Adrenal gland (tissue), 9 donors: ENCODE measurements at regions not wholly inside any gene's neighbourhood (a gene's known extent, or its start where the extent isn't known, plus 50 kb on each side); places are given as distances from the start of the nearest gene placed in this dataset.
A peak's percentile ranks its signal among the peaks of the same experiment; 100 is the strongest.

Experiments used
- DNase-seq, 7 donors: peaks; one replicate each; pipeline ENCODE4 v3.0.0-alpha.2; 2019 to 2020
- H3K27ac ChIP-seq, 5 donors: fragments of 200-600 bp; sonication (generic) in 4 of 5; 1 replicate in 3 of 5; 2 replicates in 2 of 5; pipeline versions ENCODE4 v1.5.1 to v1.8.0; 2016 to 2020; ENCODE audit warnings: mild to moderate bottlenecking in 1 of 5
- H3K27me3 ChIP-seq: fragments of 200-600 bp; 2 replicates; pipeline ENCODE4 v1.8.0; 2021
- H3K36me3 ChIP-seq, 2 donors: fragments of 200-600 bp; replicated peaks in 1 of 2; 1 replicate in 1 of 2; 2 replicates in 1 of 2; pipeline versions ENCODE4 v1.5.1 to v1.8.0; 2018 to 2022
- H3K4me1 ChIP-seq, 2 donors: fragments of 200-600 bp; replicated peaks in 1 of 2; 1 replicate in 1 of 2; 2 replicates in 1 of 2; pipeline versions ENCODE4 v1.5.1 to v1.8.0; 2018 to 2021
- H3K4me3 ChIP-seq, 4 donors: fragments of 200-600 bp; sonication (generic) in 3 of 4; one replicate each; pipeline ENCODE4 v1.5.1; 2016 to 2018
- H3K9me3 ChIP-seq, 3 donors: fragments of 200-600 bp; sonication (generic) in 1 of 3; replicated peaks in 1 of 3; 1 replicate in 2 of 3; 2 replicates in 1 of 3; pipeline versions ENCODE4 v1.5.1 to v1.8.0; 2016 to 2021
- POLR2A ChIP-seq, 2 donors: fragments of 450-650 bp; IDR thresholded peaks; one replicate each; pipeline ENCODE4 v1.6.1; 2017; ENCODE audit warnings: antibody characterized with exemption in 2 of 2, mild to moderate bottlenecking in 2 of 2, moderate library complexity in 1 of 2
- WGBS, 4 donors: extraction: QIAGEN DNeasy Blood & Tissue Kit in 2 of 4; methylation state at CpG; one replicate each; pipeline versions ENCODE4 v1.1.5 to v1.1.7; 2013 to 2017; 5-methylcytosine and 5-hydroxymethylcytosine counted together
- intact Hi-C, 2 donors: fragments of 100-400 bp; cut with DNase I; formaldehyde crosslinking; loops; one replicate each; pipeline versions ENCODE4 v1.14.1 to v1.15.0; 2022 to 2023
- TF ChIP-seq, protein P1 (sequence below), 6 experiments: fragments of 450-650 bp in 4 of 6; fragments of 200-600 bp in 2 of 6; sonication (generic) in 1 of 6; IDR thresholded peaks; 1 replicate in 5 of 6; 2 replicates in 1 of 6; pipeline versions ENCODE4 v1.5.1 to v1.8.0; 2016 to 2021; ENCODE audit warnings: antibody characterized with exemption in 6 of 6, mild to moderate bottlenecking in 2 of 6, moderate library complexity in 1 of 6
- donor health status: healthy with polysubstance abuse.
- donor health status: Bipolar disorder and iron deficiency.
- donor health status: DM: yes; HTN: yes; CAD: no.
- donor health status: DM: no; HTN: no; CAD: no.
- donor health status: DM: no; HTN: no; CAD: no.

DNA sequence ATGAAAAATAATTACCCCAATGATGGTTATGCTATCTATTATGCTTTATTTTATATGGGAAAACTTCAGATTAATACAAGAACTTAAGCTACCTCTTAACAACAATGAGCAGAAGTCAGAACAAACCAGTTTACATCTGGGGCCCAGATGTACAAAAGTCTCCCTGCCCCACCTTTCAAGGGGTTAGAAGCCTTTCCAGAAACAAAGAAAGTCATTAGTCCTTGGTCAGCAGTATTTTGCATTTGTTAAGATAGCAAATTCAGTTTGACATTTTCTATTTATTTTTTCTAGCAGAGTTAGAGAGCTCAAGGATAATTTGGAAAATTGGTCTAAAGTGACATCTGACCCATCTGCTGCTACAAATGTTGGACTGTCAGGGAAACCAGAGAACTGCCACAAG lies 478.7 kb upstream of the UBE2E2 start:
- H3K4me1 ChIP-seq: no peaks in the 10 kb centered on the region
- no peaks in the 10 kb centered on the region for H3K27me3 ChIP-seq
- no peaks in the 10 kb centered on the region for H3K36me3 ChIP-seq
- no peak overlapping the region for H3K27ac ChIP-seq
- DNase-seq: no peak
- intact Hi-C loops: no loop called here
- no peaks in the 10 kb centered on the region for H3K9me3 ChIP-seq
- no peak overlapping the region for H3K4me3 ChIP-seq
- TF ChIP-seq POLR2A (IDR thresholded peaks at IDR 0.05): no peak

DNA sequence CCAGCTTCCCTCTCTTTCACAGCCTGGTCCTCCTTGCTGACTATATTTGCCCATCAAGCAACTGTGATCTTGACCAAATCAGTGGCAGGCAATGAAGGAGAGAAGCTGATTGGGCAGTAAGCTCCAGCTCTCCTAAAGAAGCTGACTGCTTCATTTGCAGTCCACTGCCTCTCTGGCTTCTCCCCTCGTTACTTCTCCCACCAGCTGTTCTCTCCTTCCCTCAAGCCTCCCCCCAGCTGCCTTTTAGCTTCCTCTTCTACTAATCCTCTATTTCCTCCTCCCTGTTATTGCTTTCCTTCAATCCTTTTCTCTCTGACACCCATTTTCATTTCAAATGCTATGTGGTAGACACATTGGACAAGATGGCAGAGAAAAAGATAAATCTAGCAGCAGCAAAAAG lies 474.7 kb upstream of the UBE2E2 start:
- TF ChIP-seq POLR2A (IDR thresholded peaks at IDR 0.05): no peak
- TF ChIP-seq, protein P1, sequence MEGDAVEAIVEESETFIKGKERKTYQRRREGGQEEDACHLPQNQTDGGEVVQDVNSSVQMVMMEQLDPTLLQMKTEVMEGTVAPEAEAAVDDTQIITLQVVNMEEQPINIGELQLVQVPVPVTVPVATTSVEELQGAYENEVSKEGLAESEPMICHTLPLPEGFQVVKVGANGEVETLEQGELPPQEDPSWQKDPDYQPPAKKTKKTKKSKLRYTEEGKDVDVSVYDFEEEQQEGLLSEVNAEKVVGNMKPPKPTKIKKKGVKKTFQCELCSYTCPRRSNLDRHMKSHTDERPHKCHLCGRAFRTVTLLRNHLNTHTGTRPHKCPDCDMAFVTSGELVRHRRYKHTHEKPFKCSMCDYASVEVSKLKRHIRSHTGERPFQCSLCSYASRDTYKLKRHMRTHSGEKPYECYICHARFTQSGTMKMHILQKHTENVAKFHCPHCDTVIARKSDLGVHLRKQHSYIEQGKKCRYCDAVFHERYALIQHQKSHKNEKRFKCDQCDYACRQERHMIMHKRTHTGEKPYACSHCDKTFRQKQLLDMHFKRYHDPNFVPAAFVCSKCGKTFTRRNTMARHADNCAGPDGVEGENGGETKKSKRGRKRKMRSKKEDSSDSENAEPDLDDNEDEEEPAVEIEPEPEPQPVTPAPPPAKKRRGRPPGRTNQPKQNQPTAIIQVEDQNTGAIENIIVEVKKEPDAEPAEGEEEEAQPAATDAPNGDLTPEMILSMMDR (IDR thresholded peaks at IDR 0.05): no peak
- Histone ChIP-seq H3K4me1 (no peaks in the 10 kb centered on the region), H3K4me3 (no peak overlapping the region), H3K36me3 (no peaks in the 10 kb centered on the region), H3K27me3 (no peaks in the 10 kb centered on the region), H3K27ac (no peak overlapping the region), H3K9me3 (no peaks in the 10 kb centered on the region)
- 20 to 38% (median 32%) methylated on average over 1 of the region's 1 CpG for WGBS, 4 donors
- no peak for DNase-seq
- intact Hi-C loops: no loop called here

DNA sequence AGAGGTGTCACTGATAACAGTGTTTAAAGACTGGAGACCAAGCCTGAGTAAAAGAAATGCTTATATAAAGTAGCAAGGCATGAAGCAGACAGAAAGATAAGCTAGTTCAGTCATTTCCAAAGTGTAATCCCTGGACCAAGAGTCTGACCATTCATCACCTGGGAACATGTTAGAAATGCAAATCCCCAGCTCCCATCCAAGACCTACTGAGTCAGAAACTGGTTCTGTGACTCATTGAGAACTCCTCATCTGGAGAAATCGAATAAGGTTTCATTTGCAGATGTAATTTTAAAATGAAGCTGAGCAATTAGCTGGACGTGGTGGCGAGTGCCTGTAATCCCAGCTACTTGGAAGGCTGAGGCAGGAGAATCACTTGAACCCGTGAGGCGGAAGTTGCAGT lies 473.9 kb upstream of the UBE2E2 start:
- no peaks in the 10 kb centered on the region for H3K4me1 ChIP-seq
- no peak overlapping the region for H3K27ac ChIP-seq
- H3K36me3 ChIP-seq: no peaks in the 10 kb centered on the region
- no peaks in the 10 kb centered on the region for H3K27me3 ChIP-seq
- intact Hi-C loops: no loop called here
- no peak overlapping the region for H3K4me3 ChIP-seq
- no peaks in the 10 kb centered on the region for H3K9me3 ChIP-seq
- WGBS, 4 donors: 67 to 78% (median 71%) methylated on average over 5 of the region's 5 CpGs
- no peak for DNase-seq
- TF ChIP-seq, protein P1 (IDR thresholded peaks at IDR 0.05): no peak
- TF ChIP-seq POLR2A (IDR thresholded peaks at IDR 0.05): no peak

DNA sequence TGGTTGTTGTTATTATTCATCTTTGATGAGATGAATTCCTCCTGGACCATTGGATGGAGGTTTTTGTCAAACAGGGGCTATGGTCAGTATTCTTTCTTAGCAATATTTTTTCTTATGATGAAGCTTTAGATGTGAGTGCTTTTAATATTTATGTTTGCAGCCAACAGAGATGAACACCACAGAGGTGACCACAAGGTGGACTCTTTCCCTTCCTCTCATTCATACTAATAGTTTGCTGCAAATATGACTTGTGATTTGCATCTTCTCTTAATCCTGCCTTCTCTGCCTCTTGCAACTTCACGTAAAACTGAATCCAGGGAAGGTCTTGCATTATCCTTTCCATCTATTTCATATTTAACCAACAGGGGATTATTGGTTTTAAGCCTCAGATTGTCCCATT lies 473.1 kb upstream of the UBE2E2 start:
- H3K4me3 ChIP-seq: no peak overlapping the region
- H3K4me1 ChIP-seq: no peaks in the 10 kb centered on the region
- 13 to 46% (median 34%) methylated on average over 1 of the region's 1 CpG for WGBS, 4 donors
- H3K27ac ChIP-seq: no peak overlapping the region
- TF ChIP-seq, protein P1 (IDR thresholded peaks at IDR 0.05): peak in 3 of 6 experiments; percentile 23 to 29 (median 24)
- no peak for TF ChIP-seq POLR2A (IDR thresholded peaks at IDR 0.05)
- H3K9me3 ChIP-seq: no peaks in the 10 kb centered on the region
- H3K36me3 ChIP-seq: no peaks in the 10 kb centered on the region
- peak in 1 of 7 donors; percentile 6 for DNase-seq
- intact Hi-C loops: no loop called here
- no peaks in the 10 kb centered on the region for H3K27me3 ChIP-seq

DNA sequence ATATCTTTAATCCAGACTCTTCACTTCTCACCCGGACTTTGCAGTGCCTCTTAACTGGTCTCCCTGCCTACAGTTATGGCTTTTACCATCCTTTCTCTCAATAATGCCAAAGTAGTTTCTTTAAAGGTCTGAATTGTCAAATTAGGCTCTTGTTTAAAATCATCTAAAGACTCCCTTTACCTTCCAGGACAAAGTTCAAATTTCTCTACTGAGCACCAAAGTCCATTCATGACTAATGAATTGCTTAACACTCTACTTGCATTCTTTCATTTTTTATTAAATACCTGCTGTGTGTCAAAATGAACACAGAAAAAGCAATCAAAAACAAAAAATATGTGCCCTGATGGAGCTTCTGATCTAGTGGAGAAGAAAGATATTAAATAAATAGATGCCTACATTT lies 472.4 kb upstream of the UBE2E2 start:
- intact Hi-C loops: no loop called here
- WGBS, 4 donors: 56 to 74% (median 60%) methylated on average over 1 of the region's 1 CpG
- Histone ChIP-seq H3K27me3 (no peaks in the 10 kb centered on the region), H3K27ac (no peak overlapping the region), H3K4me1 (no peaks in the 10 kb centered on the region), H3K4me3 (no peak overlapping the region), H3K9me3 (no peaks in the 10 kb centered on the region), H3K36me3 (no peaks in the 10 kb centered on the region)
- TF ChIP-seq POLR2A (IDR thresholded peaks at IDR 0.05): no peak
- TF ChIP-seq, protein P1 (IDR thresholded peaks at IDR 0.05): no peak
- DNase-seq: no peak
